Neuronal stem cell (in vitro differentiated cells): ENCODE measurements at regions not wholly inside any gene's neighbourhood (a gene's known extent, or its start where the extent isn't known, plus 50 kb on each side); places are given as distances from the start of the nearest gene placed in this dataset.
"Not testable (repeated sequence)": the region's sequence is repeated elsewhere in the genome, so short reads cannot be mapped to it uniquely, and the experiment has no call there.

ENCODE experiments used
- DNase-seq: peaks from one replicate; pipeline ENCODE4 v3.0.0-alpha.2; 2013; ENCODE audit warnings: low spot score
- H2AFZ ChIP-seq: one replicate; pipeline ENCODE4 v1.6.1; 2013; ENCODE audit warnings: mild to moderate bottlenecking, low read length, inconsistent platforms
- H2AK5ac ChIP-seq: 2 replicates; pipeline ENCODE4 v1.6.1; 2013; ENCODE audit warnings: low read depth, mild to moderate bottlenecking, inconsistent platforms, low read length, moderate library complexity, mixed read lengths
- H2BK120ac ChIP-seq: 2 replicates; pipeline ENCODE4 v1.6.1; 2013; ENCODE audit warnings: low read depth, mild to moderate bottlenecking, inconsistent platforms, low read length, moderate library complexity, mixed read lengths
- H2BK12ac ChIP-seq: one replicate; pipeline ENCODE4 v1.6.1; 2013; ENCODE audit warnings: low read length, inconsistent platforms
- H2BK15ac ChIP-seq: 2 replicates; pipeline ENCODE4 v1.6.1; 2013; ENCODE audit warnings: mild to moderate bottlenecking, low read length, inconsistent platforms, mixed read lengths
- H2BK5ac ChIP-seq: one replicate; pipeline ENCODE4 v1.6.1; 2013; ENCODE audit warnings: inconsistent platforms, mild to moderate bottlenecking, low read length, moderate library complexity
- H3K14ac ChIP-seq: one replicate; pipeline ENCODE4 v1.6.1; 2013; ENCODE audit warnings: low read length, inconsistent platforms
- H3K18ac ChIP-seq: 2 replicates; pipeline ENCODE4 v1.6.1; 2013; ENCODE audit warnings: low read length, inconsistent platforms
- H3K23ac ChIP-seq: 2 replicates; pipeline ENCODE4 v1.6.1; 2013; ENCODE audit warnings: low read depth, mild to moderate bottlenecking, mixed read lengths, low read length, inconsistent platforms; ENCODE audit not compliant: poor library complexity
- H3K27ac ChIP-seq: replicated peaks from 3 replicates; pipeline ENCODE4 v1.5.1; 2013; ENCODE audit warnings: low read length, inconsistent platforms
- H3K27me3 ChIP-seq, 3 experiments: 2 replicates each; pipeline ENCODE4 v1.6.1; 2013; ENCODE audit warnings: low read length in 3 of 3, mild to moderate bottlenecking in 2 of 3, inconsistent platforms in 1 of 3, low read depth in 1 of 3, mixed read lengths in 1 of 3, moderate library complexity in 1 of 3; ENCODE audit not compliant: control insufficient read depth in 3 of 3, insufficient read depth in 3 of 3
- H3K36me3 ChIP-seq, 2 donors: replicated peaks in 1 of 2; 2 replicates each; pipeline ENCODE4 v1.6.1; 2013; ENCODE audit warnings: low read length in 2 of 2; ENCODE audit not compliant: control insufficient read depth in 2 of 2, insufficient read depth in 2 of 2
- H3K4ac ChIP-seq: 2 replicates; pipeline ENCODE4 v1.6.1; 2013; ENCODE audit warnings: inconsistent platforms, mild to moderate bottlenecking, low read length, moderate library complexity
- H3K4me1 ChIP-seq, 2 donors: 1 replicate in 1 of 2; 2 replicates in 1 of 2; pipeline ENCODE4 v1.6.1; 2013; ENCODE audit warnings: low read length in 2 of 2, low read depth in 1 of 2; ENCODE audit not compliant: control insufficient read depth in 2 of 2, insufficient read depth in 1 of 2
- H3K4me2 ChIP-seq: one replicate; pipeline ENCODE4 v1.6.1; 2013; ENCODE audit warnings: mild to moderate bottlenecking, low read length, inconsistent platforms; ENCODE audit not compliant: insufficient read depth, poor library complexity, severe bottlenecking
- H3K4me3 ChIP-seq, 2 donors: 2 replicates each; pipeline ENCODE4 v1.5.1; 2013; ENCODE audit warnings: low read length in 2 of 2, mild to moderate bottlenecking in 2 of 2, inconsistent platforms in 1 of 2, moderate library complexity in 1 of 2
- H3K79me1 ChIP-seq: one replicate; pipeline ENCODE4 v1.6.1; 2013; ENCODE audit warnings: low read depth, mild to moderate bottlenecking, inconsistent platforms, low read length, moderate library complexity
- H3K9ac ChIP-seq: one replicate; pipeline ENCODE4 v1.6.1; 2013; ENCODE audit warnings: mild to moderate bottlenecking, low read depth, low read length, inconsistent platforms; ENCODE audit not compliant: poor library complexity
- H3K9me3 ChIP-seq, 2 donors: replicated peaks in 1 of 2; 2 replicates each; pipeline versions ENCODE3 to v1.6.1; 2013; ENCODE audit warnings: low read length in 2 of 2, mild to moderate bottlenecking in 2 of 2, inconsistent platforms in 1 of 2, low read depth in 1 of 2, mixed read lengths in 1 of 2, moderate library complexity in 1 of 2; ENCODE audit not compliant: control insufficient read depth in 2 of 2, insufficient read depth in 1 of 2
- H4K8ac ChIP-seq: one replicate; pipeline ENCODE4 v1.6.1; 2013; ENCODE audit warnings: low read depth, mild to moderate bottlenecking, inconsistent platforms, low read length, moderate library complexity
- H4K91ac ChIP-seq: one replicate; pipeline ENCODE4 v1.6.1; 2013; ENCODE audit warnings: low read length, low read depth, mild to moderate bottlenecking, inconsistent platforms; ENCODE audit not compliant: poor library complexity
- WGBS, 2 donors: extraction: QIAGEN DNeasy Blood & Tissue Kit; methylation state at CpG; one replicate each; pipeline ENCODE4 v1.1.7; 2013; ENCODE audit warnings: missing lambda C conversion rate in 2 of 2, mixed read lengths in 1 of 2; ENCODE audit not compliant: insufficient read length in 2 of 2, insufficient replicate concordance in 1 of 2; ENCODE audit errors: extremely low coverage in 2 of 2; 5-methylcytosine and 5-hydroxymethylcytosine counted together

GRCh38 chr7:55707410-55707809, 135.1 kb upstream of the VOPP1 start:
- H2BK120ac ChIP-seq, H3K23ac ChIP-seq, H3K36me3 ChIP-seq, H3K14ac ChIP-seq, H3K4me1 ChIP-seq, H4K91ac ChIP-seq, H3K4ac ChIP-seq, DNase-seq, H2AFZ ChIP-seq, H2AK5ac ChIP-seq, H3K18ac ChIP-seq, H2BK12ac ChIP-seq, H2BK15ac ChIP-seq, H4K8ac ChIP-seq, H3K79me1 ChIP-seq, H3K27me3 ChIP-seq, H3K4me2 ChIP-seq, H3K4me3 ChIP-seq, H3K27ac ChIP-seq, H3K9me3 ChIP-seq, H2BK5ac ChIP-seq, H3K9ac ChIP-seq: not testable (repeated sequence)
- WGBS, 2 donors: no CpG with 5 or more reads among the region's 3 CpGs

GRCh38 chr7:55706451-55707195, 134.3 kb upstream of the VOPP1 start:
- H3K4ac ChIP-seq, H3K36me3 ChIP-seq, H2AFZ ChIP-seq, H3K9ac ChIP-seq, DNase-seq, H3K23ac ChIP-seq, H3K79me1 ChIP-seq, H3K9me3 ChIP-seq, H3K27ac ChIP-seq, H2AK5ac ChIP-seq, H3K18ac ChIP-seq, H3K14ac ChIP-seq, H2BK15ac ChIP-seq, H3K27me3 ChIP-seq, H2BK12ac ChIP-seq, H3K4me2 ChIP-seq, H3K4me3 ChIP-seq, H2BK5ac ChIP-seq, H2BK120ac ChIP-seq, H3K4me1 ChIP-seq, H4K91ac ChIP-seq, H4K8ac ChIP-seq: not testable (repeated sequence)
- WGBS, 2 donors: no CpG with 5 or more reads among the region's 5 CpGs

GRCh38 chr7:55705728-55706450, 133.6 kb upstream of the VOPP1 start:
- not testable (repeated sequence) for H2BK15ac ChIP-seq, H3K27me3 ChIP-seq, H3K4me2 ChIP-seq, H3K27ac ChIP-seq, H3K79me1 ChIP-seq, H3K4ac ChIP-seq, H3K23ac ChIP-seq, H3K36me3 ChIP-seq, H3K18ac ChIP-seq, H2BK120ac ChIP-seq, H4K91ac ChIP-seq, H2BK12ac ChIP-seq, H2BK5ac ChIP-seq, H2AK5ac ChIP-seq, DNase-seq, H3K9ac ChIP-seq, H3K4me3 ChIP-seq, H4K8ac ChIP-seq, H2AFZ ChIP-seq, H3K4me1 ChIP-seq, H3K9me3 ChIP-seq, H3K14ac ChIP-seq
- no CpG with 5 or more reads among the region's 5 CpGs for WGBS, 2 donors

- H2BK120ac ChIP-seq, H3K4me1 ChIP-seq, DNase-seq, H3K4me2 ChIP-seq, H3K4me3 ChIP-seq, H4K91ac ChIP-seq, H3K9me3 ChIP-seq, H3K4ac ChIP-seq, H2BK15ac ChIP-seq, H3K79me1 ChIP-seq, H4K8ac ChIP-seq, H3K27ac ChIP-seq, H3K23ac ChIP-seq, H2AK5ac ChIP-seq, H2BK12ac ChIP-seq, H2AFZ ChIP-seq, H3K9ac ChIP-seq, H3K36me3 ChIP-seq, H3K27me3 ChIP-seq, H3K14ac ChIP-seq, H3K18ac ChIP-seq, H2BK5ac ChIP-seq: not testable (repeated sequence)
- WGBS, 2 donors: no CpG with 5 or more reads among the region's 6 CpGs
These were observed 130.5 kb upstream of the VOPP1 start for GRCh38 chr7:55702831-55703230.
